Caco-2 (cell line): ENCODE measurements at regions not wholly inside any gene's neighbourhood (a gene's known extent, or its start where the extent isn't known, plus 50 kb on each side); places are given as distances from the start of the nearest gene placed in this dataset.
"Not testable (repeated sequence)": the region's sequence is repeated elsewhere in the genome, so short reads cannot be mapped to it uniquely, and the experiment has no call there.

ENCODE experiments used
- BruUV-seq: library from RNA; stranded (reverse); fragments of 400-500 nt; replicated peaks from 2 replicates; lab custom pipeline; 2021; lab: Mats Ljungman, UMichigan
- CTCF ChIA-PET: fragments of 300-600 bp; sonication (Branson Sonifier 250); formaldehyde crosslinking; loops from one replicate; lab custom pipeline; 2022; ENCODE audit warnings: antibody characterized with exemption; lab: Charles Lee
- POLR2A ChIA-PET: fragments of 300-600 bp; sonication (Branson Sonifier 250); formaldehyde crosslinking; loops from one replicate; lab custom pipeline; 2022; ENCODE audit warnings: antibody characterized with exemption; lab: Charles Lee
- DNase-seq, 2 experiments: peaks; one replicate each; pipeline versions ENCODE4 v3.0.0 to v3.0.0-alpha.2; 2020 to 2022
- H3K27me3 ChIP-seq: replicated peaks from 2 replicates; pipeline ENCODE4 v1.6.0; 2011; ENCODE audit warnings: low read length; ENCODE audit not compliant: control insufficient read depth, insufficient read depth
- H3K36me3 ChIP-seq: 2 replicates; pipeline ENCODE4 v1.5.1; 2011; ENCODE audit warnings: low read length; ENCODE audit not compliant: control insufficient read depth, insufficient read depth
- H3K4me1 ChIP-seq: fragments of 250-450 bp; sonication (Bioruptor Pico); 2 replicates; pipeline ENCODE4 v1.5.1; 2020; ENCODE audit warnings: mild to moderate bottlenecking
- H3K4me3 ChIP-seq: 2 replicates; pipeline ENCODE4 v1.5.1; 2011; ENCODE audit warnings: low read depth, mild to moderate bottlenecking, control low read depth, low read length
- H3K9me3 ChIP-seq: fragments of 250-450 bp; sonication (Bioruptor Pico); 2 replicates; pipeline ENCODE4 v1.5.1; 2020; ENCODE audit warnings: mild to moderate bottlenecking, moderate library complexity
- H3K27ac Mint-ChIP-seq: one replicate; pipeline ENCODE4 v1.8.0; 2022; ENCODE audit warnings: mixed read lengths; ENCODE audit not compliant: unreplicated experiment
- H3K27me3 Mint-ChIP-seq: one replicate; pipeline ENCODE4 v1.8.0; 2022; ENCODE audit warnings: mixed read lengths; ENCODE audit not compliant: insufficient read depth, unreplicated experiment
- H3K36me3 Mint-ChIP-seq: one replicate; pipeline ENCODE4 v1.8.0; 2022; ENCODE audit warnings: mild to moderate bottlenecking, mixed read lengths; ENCODE audit not compliant: insufficient read depth, unreplicated experiment
- H3K4me1 Mint-ChIP-seq: one replicate; pipeline ENCODE4 v1.8.0; 2022; ENCODE audit warnings: low read depth, mixed read lengths; ENCODE audit not compliant: unreplicated experiment
- H3K4me3 Mint-ChIP-seq: one replicate; pipeline ENCODE4 v1.8.0; 2022; ENCODE audit warnings: mild to moderate bottlenecking, moderate library complexity, mixed read lengths; ENCODE audit not compliant: unreplicated experiment
- H3K9me3 Mint-ChIP-seq: one replicate; pipeline ENCODE4 v1.8.0; 2022; ENCODE audit warnings: mixed read lengths; ENCODE audit not compliant: unreplicated experiment
- CTCF ChIP-seq, 2 experiments: fragments of 200-600 bp in 1 of 2; IDR thresholded peaks; 1 replicate in 1 of 2; 2 replicates in 1 of 2; pipeline versions ENCODE4 v1.5.1 to v1.8.0; 2011 to 2022; ENCODE audit warnings: antibody characterized with exemption in 1 of 2, control low read depth in 1 of 2, inconsistent platforms in 1 of 2, low read depth in 1 of 2, low read length in 1 of 2, mild to moderate bottlenecking in 1 of 2, moderate library complexity in 1 of 2; ENCODE audit not compliant: insufficient read depth in 1 of 2, severe bottlenecking in 1 of 2, unreplicated experiment in 1 of 2
- intact Hi-C: fragments of 100-400 bp; cut with micrococcal nuclease; formaldehyde crosslinking; loops from one replicate; pipeline ENCODE4 v1.10.0; 2022; ENCODE audit not compliant: unreplicated experiment

GRCh38 chr9:2425676-2426075 is 195.9 kb upstream of the VLDLR start:
- H3K36me3 Mint-ChIP-seq: no peaks in the 10 kb centered on the region
- no peak overlapping the region for H3K27ac Mint-ChIP-seq
- DNase-seq: no peak
- no TSS peak for BruUV-seq
- H3K4me1 ChIP-seq: no peaks in the 10 kb centered on the region
- ChIA-PET POLR2A (no interaction called here), CTCF (no interaction called here)
- H3K27me3 Mint-ChIP-seq: no peaks in the 10 kb centered on the region
- intact Hi-C loops: no loop called here
- no peaks in the 10 kb centered on the region for H3K4me1 Mint-ChIP-seq
- no peak overlapping the region for H3K4me3 ChIP-seq
- no peaks in the 10 kb centered on the region for H3K9me3 Mint-ChIP-seq
- no peaks in the 10 kb centered on the region for H3K9me3 ChIP-seq
- no peaks in the 10 kb centered on the region for H3K27me3 ChIP-seq
- H3K4me3 Mint-ChIP-seq: no peak overlapping the region
- H3K36me3 ChIP-seq: no peaks in the 10 kb centered on the region
- no peak for TF ChIP-seq CTCF (IDR thresholded peaks at IDR 0.05; ENCODE audit: insufficient read depth in 1 of 2, low read depth in 1 of 2, low read length in 1 of 2, severe bottlenecking in 1 of 2, unreplicated experiment in 1 of 2)

- H3K4me1 Mint-ChIP-seq: no peaks in the 10 kb centered on the region
- no peaks in the 10 kb centered on the region for H3K4me1 ChIP-seq
- ChIA-PET POLR2A (no interaction called here), CTCF (no interaction called here)
- TF ChIP-seq CTCF (IDR thresholded peaks at IDR 0.05; ENCODE audit: insufficient read depth in 1 of 2, low read depth in 1 of 2, low read length in 1 of 2, severe bottlenecking in 1 of 2, unreplicated experiment in 1 of 2): no peak
- H3K4me3 Mint-ChIP-seq: no peak overlapping the region
- no peaks in the 10 kb centered on the region for H3K36me3 Mint-ChIP-seq
- no peaks in the 10 kb centered on the region for H3K27me3 ChIP-seq
- no peak for DNase-seq
- no TSS peak for BruUV-seq
- no peaks in the 10 kb centered on the region for H3K27me3 Mint-ChIP-seq
- H3K27ac Mint-ChIP-seq: no peak overlapping the region
- no peak overlapping the region for H3K4me3 ChIP-seq
- no peaks in the 10 kb centered on the region for H3K36me3 ChIP-seq
- H3K9me3 Mint-ChIP-seq: no peaks in the 10 kb centered on the region
- no peaks in the 10 kb centered on the region for H3K9me3 ChIP-seq
- intact Hi-C loops: no loop called here
Measured at GRCh38 chr9:2427120-2427891, 194.3 kb upstream of the VLDLR start.

- Histone ChIP-seq H3K9me3 (no peaks in the 10 kb centered on the region), H3K4me3 (no peak overlapping the region), H3K27me3 (no peaks in the 10 kb centered on the region), H3K36me3 (no peaks in the 10 kb centered on the region), H3K4me1 (no peaks in the 10 kb centered on the region)
- peaks cover 38% of the 10 kb centered on the region for H3K9me3 Mint-ChIP-seq
- no peak overlapping the region for H3K27ac Mint-ChIP-seq
- no peaks in the 10 kb centered on the region for H3K4me1 Mint-ChIP-seq
- H3K36me3 Mint-ChIP-seq: no peaks in the 10 kb centered on the region
- CTCF ChIA-PET: no interaction called here
- no peak for DNase-seq
- TF ChIP-seq CTCF (IDR thresholded peaks at IDR 0.05; ENCODE audit: insufficient read depth in 1 of 2, low read depth in 1 of 2, low read length in 1 of 2, severe bottlenecking in 1 of 2, unreplicated experiment in 1 of 2): no peak
- no peaks in the 10 kb centered on the region for H3K27me3 Mint-ChIP-seq
- intact Hi-C loops: no loop called here
- POLR2A ChIA-PET: no interaction called here
- BruUV-seq: no TSS peak
- H3K4me3 Mint-ChIP-seq: no peak overlapping the region
Measured at GRCh38 chr9:2439957-2440356, 181.6 kb upstream of the VLDLR start.

- H3K27ac Mint-ChIP-seq: not testable (repeated sequence)
Measured at GRCh38 chr9:2443933-2444332, 177.7 kb upstream of the VLDLR start.

More at GRCh38 chr9:2443933-2444332, 177.7 kb upstream of the VLDLR start:
- H3K4me1 ChIP-seq, intact Hi-C loops, H3K27me3 Mint-ChIP-seq, BruUV-seq, H3K4me1 Mint-ChIP-seq, H3K27me3 ChIP-seq, H3K36me3 ChIP-seq, POLR2A ChIA-PET, H3K9me3 ChIP-seq, CTCF ChIA-PET, H3K4me3 ChIP-seq, H3K36me3 Mint-ChIP-seq, DNase-seq, H3K4me3 Mint-ChIP-seq: not testable (repeated sequence)
- peaks cover 18% of the 10 kb centered on the region for H3K9me3 Mint-ChIP-seq
